ENCODE measurements at regions not wholly inside any gene's neighbourhood (a gene's known extent, or its start where the extent isn't known, plus 50 kb on each side); places are given as distances from the start of the nearest gene placed in this dataset.

DNA sequence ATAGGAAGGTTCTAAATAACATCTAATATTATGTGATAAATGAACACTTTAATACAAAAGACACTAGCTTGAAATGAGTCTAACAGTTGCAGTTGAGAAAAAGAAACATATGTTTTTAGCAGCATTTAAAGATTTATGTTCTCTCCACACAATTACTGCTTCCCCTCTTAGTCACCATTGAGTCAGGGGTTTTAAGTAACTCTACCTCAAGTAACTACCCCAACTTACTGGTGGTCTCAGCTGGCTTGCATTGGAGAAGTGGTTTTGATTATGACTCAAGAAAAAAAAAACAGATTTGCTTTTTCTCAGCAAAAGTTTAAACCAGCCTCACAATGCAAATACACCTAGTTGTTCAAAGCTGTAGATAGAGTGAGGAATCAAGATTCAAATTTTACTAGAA is 1216.5 kb upstream of the CDH9 start:
- Mint-ChIP-seq H3K4me1 (no peaks in the 10 kb centered on the region), H3K9me3 (peaks cover 7% of the 10 kb centered on the region), H3K36me3 (ENCODE audit: low read depth) (no peaks in the 10 kb centered on the region), H3K27me3 (ENCODE audit: low read depth) (no peaks in the 10 kb centered on the region), H3K27ac (no peak overlapping the region), H3K4me3 (no peak overlapping the region)
- no peak for TF ChIP-seq CTCF (IDR thresholded peaks at IDR 0.05; ENCODE audit: unreplicated experiment in 3 of 3)

- H3K9me3 Mint-ChIP-seq = peaks cover 11% of the 10 kb centered on the region
- no peaks in the 10 kb centered on the region for H3K4me1 Mint-ChIP-seq
- H3K27ac Mint-ChIP-seq = no peak overlapping the region
- no peaks in the 10 kb centered on the region for H3K27me3 Mint-ChIP-seq (ENCODE audit: low read depth)
- no peak for TF ChIP-seq CTCF (IDR thresholded peaks at IDR 0.05; ENCODE audit: unreplicated experiment in 3 of 3)
- no peak overlapping the region for H3K4me3 Mint-ChIP-seq
- H3K36me3 Mint-ChIP-seq (ENCODE audit: low read depth) = no peaks in the 10 kb centered on the region
These were observed 1215.0 kb upstream of the CDH9 start for GRCh38 chr5:28253431-28253830.

DNA sequence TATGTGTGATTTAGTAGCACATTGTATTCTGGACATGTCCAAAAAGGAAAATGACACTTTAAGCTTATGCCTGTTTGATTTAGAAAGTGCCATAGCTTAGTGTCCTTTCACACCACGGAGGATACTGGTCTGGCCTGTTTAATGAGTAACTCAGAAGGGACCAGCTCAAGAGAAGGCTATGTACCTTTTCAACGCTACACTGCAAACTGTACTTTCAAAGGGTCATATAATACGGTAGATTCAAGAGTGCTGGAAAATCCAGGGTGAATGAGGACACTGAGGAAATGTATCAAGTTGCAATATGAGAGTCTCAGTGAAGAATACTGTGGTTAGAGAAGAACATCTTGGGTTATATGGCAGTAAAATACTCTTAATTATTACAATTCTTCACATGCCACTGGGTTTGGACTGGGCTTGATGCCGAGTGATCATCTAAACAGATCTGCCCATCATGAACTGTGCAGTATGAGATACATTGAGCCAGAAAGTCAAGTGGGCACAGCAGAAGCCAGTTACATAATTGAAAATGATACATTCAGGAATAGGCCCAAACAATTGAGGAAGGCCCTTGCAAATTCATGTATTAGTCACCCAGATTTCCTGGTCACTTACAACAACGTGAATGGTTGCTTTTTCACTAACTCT is 1211.5 kb upstream of the CDH9 start:
- no peaks in the 10 kb centered on the region for H3K36me3 Mint-ChIP-seq (ENCODE audit: low read depth)
- no peak overlapping the region for H3K4me3 Mint-ChIP-seq
- no peak for TF ChIP-seq CTCF (IDR thresholded peaks at IDR 0.05; ENCODE audit: unreplicated experiment in 3 of 3)
- no peak overlapping the region for H3K27ac Mint-ChIP-seq
- peaks cover 12% of the 10 kb centered on the region for H3K9me3 Mint-ChIP-seq
- no peaks in the 10 kb centered on the region for H3K27me3 Mint-ChIP-seq (ENCODE audit: low read depth)
- no peaks in the 10 kb centered on the region for H3K4me1 Mint-ChIP-seq

DNA sequence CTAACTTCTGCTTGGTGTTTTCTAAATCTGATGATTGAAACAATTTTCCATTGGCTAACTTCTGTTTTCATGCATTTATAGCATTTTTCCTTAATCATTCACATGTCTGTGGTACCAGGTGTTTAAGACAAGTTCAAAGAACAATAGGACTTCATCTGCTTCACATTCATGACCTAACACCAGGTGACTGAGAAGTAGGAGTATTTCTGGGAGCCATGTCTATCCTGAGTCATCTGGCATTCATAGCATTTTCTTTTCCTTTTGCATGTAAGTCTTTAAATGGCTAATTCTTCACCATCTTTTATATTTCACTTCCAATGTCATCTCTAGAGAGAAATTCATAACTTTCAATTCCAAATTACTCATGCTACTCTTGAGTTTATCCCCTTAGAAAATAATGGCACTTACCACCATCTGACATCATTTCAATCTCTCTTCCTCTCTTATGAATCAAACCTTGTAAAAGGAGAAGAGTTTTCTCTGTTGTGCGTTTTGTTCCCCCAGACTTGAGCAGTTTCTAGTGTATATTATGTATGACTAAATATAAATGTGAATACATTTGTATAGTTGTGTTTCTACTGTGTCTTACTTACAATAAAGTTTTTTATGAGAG is 1196.1 kb upstream of the CDH9 start:
- Mint-ChIP-seq H3K36me3 (ENCODE audit: low read depth) (no peaks in the 10 kb centered on the region), H3K27me3 (ENCODE audit: low read depth) (no peaks in the 10 kb centered on the region), H3K27ac (no peak overlapping the region), H3K4me3 (no peak overlapping the region), H3K4me1 (no peaks in the 10 kb centered on the region), H3K9me3 (no peaks in the 10 kb centered on the region)
- no peak for TF ChIP-seq CTCF (IDR thresholded peaks at IDR 0.05; ENCODE audit: unreplicated experiment in 3 of 3)

DNA sequence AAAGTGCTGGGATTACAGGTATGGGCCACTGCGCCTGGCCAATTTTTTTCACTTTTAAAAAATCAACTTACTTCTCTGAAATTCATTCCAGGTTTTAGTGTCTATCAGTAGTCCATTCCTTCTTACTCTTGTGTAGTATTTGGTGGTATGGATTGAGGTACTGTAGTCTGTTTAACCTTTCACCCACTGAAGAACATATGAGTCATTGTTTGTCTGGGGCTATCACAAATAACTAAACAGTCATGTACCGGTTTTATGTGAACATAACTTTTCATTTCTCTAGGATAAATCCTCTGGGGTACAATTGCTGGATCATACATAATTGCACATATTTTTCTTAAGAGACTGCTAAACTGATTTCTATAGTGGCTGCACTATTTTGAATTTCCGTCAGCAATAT is 1188.0 kb upstream of the CDH9 start:
- no peak overlapping the region for H3K27ac Mint-ChIP-seq
- no peaks in the 10 kb centered on the region for H3K9me3 Mint-ChIP-seq
- no peaks in the 10 kb centered on the region for H3K4me1 Mint-ChIP-seq
- H3K36me3 Mint-ChIP-seq (ENCODE audit: low read depth) = no peaks in the 10 kb centered on the region
- H3K27me3 Mint-ChIP-seq (ENCODE audit: low read depth) = no peaks in the 10 kb centered on the region
- no peak overlapping the region for H3K4me3 Mint-ChIP-seq
- no peak for TF ChIP-seq CTCF (IDR thresholded peaks at IDR 0.05; ENCODE audit: unreplicated experiment in 3 of 3)

- Mint-ChIP-seq H3K4me3 (no peak overlapping the region), H3K9me3 (peaks cover 3% of the 10 kb centered on the region), H3K27ac (no peak overlapping the region), H3K4me1 (no peaks in the 10 kb centered on the region), H3K36me3 (ENCODE audit: low read depth) (no peaks in the 10 kb centered on the region), H3K27me3 (ENCODE audit: low read depth) (no peaks in the 10 kb centered on the region)
- TF ChIP-seq CTCF (IDR thresholded peaks at IDR 0.05; ENCODE audit: unreplicated experiment in 3 of 3) = no peak
These were observed 1181.2 kb upstream of the CDH9 start for GRCh38 chr5:28219539-28219938.

Measured in nephron (organoid).